Thyroid gland (tissue), 4 donors: ENCODE measurements at regions not wholly inside any gene's neighbourhood (a gene's known extent, or its start where the extent isn't known, plus 50 kb on each side); places are given as distances from the start of the nearest gene placed in this dataset. TPM values are rescaled to one million over a fixed set of nuclear protein-coding genes. Genes with fewer than 3 reads are reported as not detected.
"Not testable (repeated sequence)": the region's sequence is repeated elsewhere in the genome, so short reads cannot be mapped to it uniquely, and the experiment has no call there.

ENCODE experiments used
- DNase-seq, 2 donors: peaks; one replicate each; pipeline ENCODE4 v3.0.0-alpha.2; 2019
- H3K27ac ChIP-seq, 3 donors: fragments of 200-600 bp; sonication (generic); 1 replicate in 2 of 3; 2 replicates in 1 of 3; pipeline ENCODE4 v1.5.1; 2016 to 2019; ENCODE audit warnings: mild to moderate bottlenecking in 1 of 3, moderate library complexity in 1 of 3
- H3K27me3 ChIP-seq: fragments of 200-600 bp; sonication (generic); one replicate; pipeline ENCODE4 v1.5.1; 2019
- H3K36me3 ChIP-seq, 2 donors: fragments of 200-600 bp; sonication (generic); one replicate each; pipeline ENCODE4 v1.5.1; 2016 to 2019
- H3K4me1 ChIP-seq, 2 donors: fragments of 200-600 bp; sonication (generic); one replicate each; pipeline ENCODE4 v1.5.1; 2017 to 2019
- H3K4me3 ChIP-seq, 3 donors: fragments of 200-600 bp; sonication (generic); replicated peaks in 1 of 3; 1 replicate in 2 of 3; 2 replicates in 1 of 3; pipeline ENCODE4 v1.5.1; 2016; ENCODE audit warnings: mild to moderate bottlenecking in 1 of 3
- H3K9me3 ChIP-seq: fragments of 200-600 bp; sonication (generic); one replicate; pipeline ENCODE4 v1.5.1; 2017
- WGBS, 2 donors: methylation state at CpG; one replicate each; pipeline ENCODE4 v1.1.5; 2017; 5-methylcytosine and 5-hydroxymethylcytosine counted together
- intact Hi-C: fragments of 100-400 bp; cut with DNase I; formaldehyde crosslinking; loops from one replicate; pipeline ENCODE4 v1.15.1; 2023
- microRNA-seq: library from miRNA; unstranded; fragments of <30 nt; microRNA quantifications from one replicate; pipeline ENCODE4, GENCODE V29; 2016
- small RNA-seq: library from RNA; depleted of rRNA; stranded (forward); fragments of <200 nt; gene quantifications from one replicate; pipeline ENCODE3, GENCODE V24; 2016

DNA sequence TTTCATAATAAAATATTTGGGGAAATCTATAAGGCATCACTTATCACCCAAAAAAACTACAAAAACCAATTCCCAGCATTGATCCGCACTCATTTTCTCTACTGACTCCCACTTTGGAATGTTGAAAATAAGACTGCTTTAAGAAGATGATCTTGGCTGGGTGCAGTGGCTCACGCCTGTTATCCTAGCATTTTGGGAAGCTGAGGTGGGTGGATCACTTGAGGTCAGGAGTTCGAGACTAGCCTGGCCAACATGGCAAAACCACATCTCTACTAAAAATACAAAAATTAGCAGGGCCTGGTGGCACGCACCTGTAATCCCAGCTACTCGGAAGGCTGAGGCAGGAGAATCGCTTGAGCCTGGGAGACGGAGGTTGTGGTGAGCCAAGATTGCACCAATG is 50.0 kb upstream of the METTL9 start:
- H3K36me3 ChIP-seq, H3K27me3 ChIP-seq, H3K4me3 ChIP-seq, DNase-seq, intact Hi-C loops, H3K4me1 ChIP-seq, H3K9me3 ChIP-seq, H3K27ac ChIP-seq: not testable (repeated sequence)
- 93 to 95% methylated on average over 7 of the region's 7 CpGs for WGBS, 2 donors

Small RNAs in the stretch of these regions (microRNA-seq; reads per million reads assigned to microRNA genes)
- gene MIR3680-1 = not detected

Small RNAs in the stretch of these regions (small RNA-seq; reads per million reads assigned to genes)
- gene MIR3680-1 = not detected
